ENCODE measurements at regions not wholly inside any gene's neighbourhood (a gene's known extent, or its start where the extent isn't known, plus 50 kb on each side); places are given as distances from the start of the nearest gene placed in this dataset.

DNA sequence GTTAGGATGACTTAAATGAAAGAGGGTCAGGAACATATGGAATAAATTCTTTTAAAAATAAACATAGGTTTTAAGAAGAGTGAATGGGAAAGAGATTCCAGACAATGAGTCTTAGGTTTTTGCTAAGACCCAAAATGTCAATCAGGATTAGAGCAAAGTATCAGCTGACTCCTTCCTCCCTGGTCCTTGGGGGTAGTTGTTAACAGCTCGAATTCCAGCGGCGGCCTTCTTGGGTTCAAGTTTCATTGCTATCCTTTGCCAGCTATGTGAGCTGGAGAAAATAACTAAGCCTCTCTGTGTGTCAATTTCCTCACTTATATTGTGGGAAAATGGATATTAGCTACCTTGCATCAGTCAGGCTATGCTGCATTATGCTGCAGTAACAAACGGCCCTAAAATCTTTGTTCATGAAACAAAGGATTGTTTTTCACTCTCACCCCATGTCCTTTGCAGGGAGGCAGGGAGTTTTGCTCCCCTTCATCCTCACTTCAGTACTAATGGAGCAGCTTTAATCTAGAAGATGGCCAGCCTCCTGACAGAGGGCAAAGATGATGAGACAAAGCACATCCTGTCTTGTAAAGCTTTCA is 83.8 kb upstream of the RFLNA start:
- no peak overlapping the region for H2AFZ ChIP-seq (ENCODE audit: low read depth, low read length)
- H3K9me2 ChIP-seq (ENCODE audit: insufficient read depth, low read length), result no peaks in the 10 kb centered on the region
- no peaks in the 10 kb centered on the region for H3K36me3 ChIP-seq (ENCODE audit: insufficient read depth, low read length)
- TF ChIP-seq POLR2AphosphoS5 (IDR thresholded peaks at IDR 0.05) (no peak), MXI1 (conservative IDR thresholded peaks at IDR 0.05; ENCODE audit: poor library complexity, severe bottlenecking) (no peak), RAD21 (conservative IDR thresholded peaks at IDR 0.05) (no peak), TAF1 (IDR thresholded peaks at IDR 0.05; ENCODE audit: low read depth) (no peak), SMC3 (conservative IDR thresholded peaks at IDR 0.05; ENCODE audit: poor library complexity) (no peak), EZH2 (IDR thresholded peaks at IDR 0.05; ENCODE audit: borderline replicate concordance, insufficient read depth, low read length, poor library complexity, severe bottlenecking) (no peak), EP300 (conservative IDR thresholded peaks at IDR 0.05; ENCODE audit: poor library complexity, severe bottlenecking) (no peak)
- TF ChIP-seq, protein P1, sequence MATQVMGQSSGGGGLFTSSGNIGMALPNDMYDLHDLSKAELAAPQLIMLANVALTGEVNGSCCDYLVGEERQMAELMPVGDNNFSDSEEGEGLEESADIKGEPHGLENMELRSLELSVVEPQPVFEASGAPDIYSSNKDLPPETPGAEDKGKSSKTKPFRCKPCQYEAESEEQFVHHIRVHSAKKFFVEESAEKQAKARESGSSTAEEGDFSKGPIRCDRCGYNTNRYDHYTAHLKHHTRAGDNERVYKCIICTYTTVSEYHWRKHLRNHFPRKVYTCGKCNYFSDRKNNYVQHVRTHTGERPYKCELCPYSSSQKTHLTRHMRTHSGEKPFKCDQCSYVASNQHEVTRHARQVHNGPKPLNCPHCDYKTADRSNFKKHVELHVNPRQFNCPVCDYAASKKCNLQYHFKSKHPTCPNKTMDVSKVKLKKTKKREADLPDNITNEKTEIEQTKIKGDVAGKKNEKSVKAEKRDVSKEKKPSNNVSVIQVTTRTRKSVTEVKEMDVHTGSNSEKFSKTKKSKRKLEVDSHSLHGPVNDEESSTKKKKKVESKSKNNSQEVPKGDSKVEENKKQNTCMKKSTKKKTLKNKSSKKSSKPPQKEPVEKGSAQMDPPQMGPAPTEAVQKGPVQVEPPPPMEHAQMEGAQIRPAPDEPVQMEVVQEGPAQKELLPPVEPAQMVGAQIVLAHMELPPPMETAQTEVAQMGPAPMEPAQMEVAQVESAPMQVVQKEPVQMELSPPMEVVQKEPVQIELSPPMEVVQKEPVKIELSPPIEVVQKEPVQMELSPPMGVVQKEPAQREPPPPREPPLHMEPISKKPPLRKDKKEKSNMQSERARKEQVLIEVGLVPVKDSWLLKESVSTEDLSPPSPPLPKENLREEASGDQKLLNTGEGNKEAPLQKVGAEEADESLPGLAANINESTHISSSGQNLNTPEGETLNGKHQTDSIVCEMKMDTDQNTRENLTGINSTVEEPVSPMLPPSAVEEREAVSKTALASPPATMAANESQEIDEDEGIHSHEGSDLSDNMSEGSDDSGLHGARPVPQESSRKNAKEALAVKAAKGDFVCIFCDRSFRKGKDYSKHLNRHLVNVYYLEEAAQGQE (IDR thresholded peaks at IDR 0.05; ENCODE audit: borderline replicate concordance), result no peak
- TF ChIP-seq, protein P2, sequence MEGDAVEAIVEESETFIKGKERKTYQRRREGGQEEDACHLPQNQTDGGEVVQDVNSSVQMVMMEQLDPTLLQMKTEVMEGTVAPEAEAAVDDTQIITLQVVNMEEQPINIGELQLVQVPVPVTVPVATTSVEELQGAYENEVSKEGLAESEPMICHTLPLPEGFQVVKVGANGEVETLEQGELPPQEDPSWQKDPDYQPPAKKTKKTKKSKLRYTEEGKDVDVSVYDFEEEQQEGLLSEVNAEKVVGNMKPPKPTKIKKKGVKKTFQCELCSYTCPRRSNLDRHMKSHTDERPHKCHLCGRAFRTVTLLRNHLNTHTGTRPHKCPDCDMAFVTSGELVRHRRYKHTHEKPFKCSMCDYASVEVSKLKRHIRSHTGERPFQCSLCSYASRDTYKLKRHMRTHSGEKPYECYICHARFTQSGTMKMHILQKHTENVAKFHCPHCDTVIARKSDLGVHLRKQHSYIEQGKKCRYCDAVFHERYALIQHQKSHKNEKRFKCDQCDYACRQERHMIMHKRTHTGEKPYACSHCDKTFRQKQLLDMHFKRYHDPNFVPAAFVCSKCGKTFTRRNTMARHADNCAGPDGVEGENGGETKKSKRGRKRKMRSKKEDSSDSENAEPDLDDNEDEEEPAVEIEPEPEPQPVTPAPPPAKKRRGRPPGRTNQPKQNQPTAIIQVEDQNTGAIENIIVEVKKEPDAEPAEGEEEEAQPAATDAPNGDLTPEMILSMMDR (IDR thresholded peaks at IDR 0.05; ENCODE audit: poor library complexity, severe bottlenecking), result no peak
- no peak overlapping the region for H3K4me3 ChIP-seq (ENCODE audit: low read length)
- no peaks in the 10 kb centered on the region for H3F3A ChIP-seq (ENCODE audit: insufficient read depth, low read length, poor library complexity, severe bottlenecking)
- H3K9me3 ChIP-seq (ENCODE audit: low read length), result peaks cover 7% of the 10 kb centered on the region
- H3K27ac ChIP-seq (ENCODE audit: low read length), result no peak overlapping the region
- H3K9ac ChIP-seq (ENCODE audit: low read length), result no peak overlapping the region
- H4K20me1 ChIP-seq (ENCODE audit: insufficient read depth), result no peaks in the 10 kb centered on the region
- H3K27me3 ChIP-seq (ENCODE audit: insufficient read depth, low read depth, low read length), result no peaks in the 10 kb centered on the region
- no peaks in the 10 kb centered on the region for H3K79me2 ChIP-seq (replicated peaks; ENCODE audit: insufficient read depth, low read length)
- H3K4me2 ChIP-seq (ENCODE audit: low read length), result no peak overlapping the region

DNA sequence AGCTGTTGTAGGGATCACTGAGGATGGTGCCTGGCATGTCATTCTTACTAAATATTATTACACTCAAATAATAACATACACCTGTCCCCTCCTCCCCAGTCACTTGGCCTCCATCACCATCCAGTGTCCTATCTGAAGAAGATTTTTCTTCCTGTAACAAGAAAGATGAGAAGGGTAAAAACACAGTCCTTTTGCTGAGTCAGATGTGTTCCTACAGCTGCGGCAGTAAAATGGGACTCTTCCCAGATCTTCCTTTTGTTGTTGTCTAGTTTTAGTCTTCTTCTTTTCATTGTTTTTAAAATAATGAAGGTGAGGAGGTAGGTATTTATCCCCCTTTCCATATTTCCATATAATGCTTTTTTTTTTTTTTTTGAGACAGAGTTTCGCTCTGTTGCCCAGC is 83.1 kb upstream of the RFLNA start:
- Histone ChIP-seq H3K4me2 (ENCODE audit: low read length) (no peak overlapping the region), H3K27ac (ENCODE audit: low read length) (no peak overlapping the region), H3K9me3 (ENCODE audit: low read length) (peaks cover 7% of the 10 kb centered on the region), H4K20me1 (ENCODE audit: insufficient read depth) (no peaks in the 10 kb centered on the region), H3K79me2 (replicated peaks; ENCODE audit: insufficient read depth, low read length) (no peaks in the 10 kb centered on the region), H3F3A (ENCODE audit: insufficient read depth, low read length, poor library complexity, severe bottlenecking) (peaks cover under 1% of the 10 kb centered on the region), H3K9ac (ENCODE audit: low read length) (no peak overlapping the region), H2AFZ (ENCODE audit: low read depth, low read length) (no peak overlapping the region), H3K36me3 (ENCODE audit: insufficient read depth, low read length) (no peaks in the 10 kb centered on the region), H3K4me3 (ENCODE audit: low read length) (no peak overlapping the region), H3K27me3 (ENCODE audit: insufficient read depth, low read depth, low read length) (no peaks in the 10 kb centered on the region), H3K9me2 (ENCODE audit: insufficient read depth, low read length) (no peaks in the 10 kb centered on the region)
- no peak for TF ChIP-seq SMC3 (conservative IDR thresholded peaks at IDR 0.05; ENCODE audit: poor library complexity)
- TF ChIP-seq POLR2AphosphoS5 (IDR thresholded peaks at IDR 0.05), result no peak
- no peak for TF ChIP-seq EP300 (conservative IDR thresholded peaks at IDR 0.05; ENCODE audit: poor library complexity, severe bottlenecking)

Measured in neural cell (in vitro differentiated cells).